D721Med (cell line): ENCODE measurements at regions not wholly inside any gene's neighbourhood (a gene's known extent, or its start where the extent isn't known, plus 50 kb on each side); places are given as distances from the start of the nearest gene placed in this dataset.

Source experiments
- DNase-seq: peaks from one replicate; pipeline ENCODE4 v3.0.0; 2011; ENCODE audit warnings: low spot score; ENCODE audit not compliant: insufficient read length
- FAIRE-seq: peaks from 2 replicates; lab custom pipeline; 2011; peaks lifted over from hg19 to GRCh38; lab: Jason Lieb, UNC
- TF ChIP-seq, protein P1 (sequence below): IDR thresholded peaks from 2 replicates; pipeline ENCODE4 v1.5.1; 2012; ENCODE audit warnings: mild to moderate bottlenecking, control low read depth; ENCODE audit not compliant: insufficient read depth; ENCODE audit errors: missing control alignments

DNA sequence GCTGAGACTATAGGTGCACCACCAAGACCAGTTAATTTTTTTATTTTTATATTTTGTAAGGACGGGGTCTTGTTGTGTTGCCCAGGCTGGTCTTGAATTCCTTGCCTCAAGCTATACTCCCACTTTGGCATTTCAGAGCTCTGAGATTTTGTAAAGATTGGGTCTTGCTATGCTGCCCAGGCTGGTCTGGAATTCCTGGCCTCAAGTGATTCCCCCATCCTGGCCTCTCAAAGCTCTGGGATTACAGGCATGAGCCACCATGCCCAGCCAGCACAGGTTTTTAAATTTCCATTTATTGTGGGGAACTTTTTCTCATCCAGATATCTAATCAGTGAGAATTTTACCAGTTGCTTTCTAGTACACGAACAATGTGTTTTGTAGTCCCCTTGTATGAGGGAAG is 156.1 kb upstream of the VLDLR start:
- no peak for FAIRE-seq
- TF ChIP-seq, protein P1, sequence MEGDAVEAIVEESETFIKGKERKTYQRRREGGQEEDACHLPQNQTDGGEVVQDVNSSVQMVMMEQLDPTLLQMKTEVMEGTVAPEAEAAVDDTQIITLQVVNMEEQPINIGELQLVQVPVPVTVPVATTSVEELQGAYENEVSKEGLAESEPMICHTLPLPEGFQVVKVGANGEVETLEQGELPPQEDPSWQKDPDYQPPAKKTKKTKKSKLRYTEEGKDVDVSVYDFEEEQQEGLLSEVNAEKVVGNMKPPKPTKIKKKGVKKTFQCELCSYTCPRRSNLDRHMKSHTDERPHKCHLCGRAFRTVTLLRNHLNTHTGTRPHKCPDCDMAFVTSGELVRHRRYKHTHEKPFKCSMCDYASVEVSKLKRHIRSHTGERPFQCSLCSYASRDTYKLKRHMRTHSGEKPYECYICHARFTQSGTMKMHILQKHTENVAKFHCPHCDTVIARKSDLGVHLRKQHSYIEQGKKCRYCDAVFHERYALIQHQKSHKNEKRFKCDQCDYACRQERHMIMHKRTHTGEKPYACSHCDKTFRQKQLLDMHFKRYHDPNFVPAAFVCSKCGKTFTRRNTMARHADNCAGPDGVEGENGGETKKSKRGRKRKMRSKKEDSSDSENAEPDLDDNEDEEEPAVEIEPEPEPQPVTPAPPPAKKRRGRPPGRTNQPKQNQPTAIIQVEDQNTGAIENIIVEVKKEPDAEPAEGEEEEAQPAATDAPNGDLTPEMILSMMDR, result no peak

DNA sequence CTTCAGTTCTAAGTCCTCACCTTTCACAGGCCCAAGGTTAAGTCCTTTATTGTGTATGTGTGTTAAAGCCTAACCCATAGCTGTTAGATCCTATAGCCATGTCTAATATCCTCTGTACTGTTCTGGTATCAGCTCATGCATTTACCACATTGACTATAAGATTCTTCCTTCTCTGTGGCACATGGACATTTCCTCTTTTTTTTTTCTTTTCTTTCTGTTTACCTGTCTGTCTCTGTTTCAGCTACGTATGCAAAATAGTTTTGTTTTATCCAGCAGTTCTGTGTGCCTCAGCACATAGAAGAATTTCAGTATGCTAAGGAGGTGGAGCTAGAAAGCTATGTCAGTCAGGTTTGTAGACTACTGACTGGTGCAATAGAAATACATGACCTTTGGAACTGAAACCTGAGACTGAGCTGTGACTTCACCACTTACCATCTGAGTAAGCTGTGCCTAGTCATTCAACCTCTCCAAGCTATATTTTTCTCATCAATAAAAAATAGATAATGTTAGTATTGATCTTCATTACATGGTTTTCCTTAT is 155.6 kb upstream of the VLDLR start:
- TF ChIP-seq, protein P1, result no peak
- DNase-seq (no peak), FAIRE-seq (no peak)

More for the DNA sequence above, 156.1 kb upstream of the VLDLR start:
- DNase-seq, result no peak

GRCh38 chr9:2466703-2467102 is 154.9 kb upstream of the VLDLR start:
- no peak for FAIRE-seq
- no peak for DNase-seq

GRCh38 chr9:2469681-2470221 is 151.8 kb upstream of the VLDLR start:
- TF ChIP-seq, protein P1, result peak; percentile 34
- DNase-seq (no peak), FAIRE-seq (no peak)

More at GRCh38 chr9:2466703-2467102, 154.9 kb upstream of the VLDLR start:
- TF ChIP-seq, protein P1, result no peak

DNA sequence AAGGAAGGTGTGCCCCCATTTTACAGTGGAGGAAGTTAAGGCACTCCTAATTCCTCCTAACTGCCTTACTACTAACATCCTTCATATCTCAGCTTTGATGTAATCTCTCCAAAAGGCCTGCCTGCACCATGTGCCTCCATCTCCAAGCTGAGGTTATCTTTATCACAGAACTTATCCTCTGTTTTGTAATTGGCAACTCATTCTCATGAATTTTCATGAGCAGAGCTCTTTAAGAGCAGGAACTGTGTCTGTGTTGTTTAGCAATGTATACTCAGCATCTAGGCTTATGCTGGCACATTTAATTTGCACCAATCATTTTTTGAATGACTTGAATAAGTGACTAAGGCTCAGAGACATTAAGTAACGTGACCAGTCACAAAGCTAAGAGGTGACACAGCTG is 147.9 kb upstream of the VLDLR start:
- TF ChIP-seq, protein P1, result no peak
- FAIRE-seq (no peak), DNase-seq (no peak)

DNA sequence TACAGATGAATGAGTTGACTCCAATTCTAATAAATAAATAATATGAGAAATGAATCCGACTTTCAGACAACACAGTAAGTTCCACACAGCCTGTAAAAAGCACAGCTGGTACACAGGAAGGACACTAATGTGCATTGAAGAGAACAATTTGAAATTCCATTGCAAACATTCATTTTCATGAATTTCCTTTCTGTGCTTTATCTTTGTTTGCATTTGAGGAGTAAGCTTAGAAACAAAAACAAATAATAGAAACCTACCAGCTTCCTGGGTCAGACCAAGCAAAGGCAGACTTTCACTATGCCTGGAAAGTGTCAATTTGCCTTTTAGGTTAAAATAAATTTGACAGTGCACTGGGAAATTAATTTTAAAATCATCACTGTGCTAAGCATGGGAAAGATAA is 143.8 kb upstream of the VLDLR start:
- FAIRE-seq (no peak), DNase-seq (no peak)
- TF ChIP-seq, protein P1, result no peak

DNA sequence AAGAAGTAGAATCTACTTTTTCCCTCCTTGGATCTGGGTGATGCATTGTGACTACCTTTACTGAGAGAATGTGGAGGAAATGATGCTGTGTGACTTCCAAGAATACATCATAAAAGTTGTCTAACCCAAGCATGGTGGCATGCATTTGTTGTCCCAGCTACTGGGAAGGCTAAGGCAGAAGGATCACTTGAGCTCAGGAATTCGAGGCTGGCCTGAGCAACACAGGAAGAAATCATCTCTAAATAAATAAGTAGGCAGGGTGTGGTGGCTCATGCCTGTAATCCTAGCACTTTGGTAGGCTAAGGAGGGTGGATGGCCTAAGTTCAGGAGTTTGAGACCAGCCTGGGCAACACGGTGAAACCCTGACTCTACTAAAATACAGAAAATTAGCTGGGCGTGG is 143.2 kb upstream of the VLDLR start:
- TF ChIP-seq, protein P1, result no peak
- DNase-seq (no peak), FAIRE-seq (no peak)
